OCI-LY1 (cell line): ENCODE measurements at regions not wholly inside any gene's neighbourhood (a gene's known extent, or its start where the extent isn't known, plus 50 kb on each side); places are given as distances from the start of the nearest gene placed in this dataset.

Source experiments
- H2AFZ ChIP-seq: fragments of 200-600 bp; sonication (generic), shearing (Covaris generic); 2 replicates; pipeline ENCODE4 v1.6.0; 2014; ENCODE audit warnings: antibody characterized with exemption, mild to moderate bottlenecking, low read length
- H3F3A ChIP-seq: fragments of 200-600 bp; sonication (generic), shearing (Covaris generic); 2 replicates; pipeline ENCODE4 v1.6.0; 2014; ENCODE audit warnings: mild to moderate bottlenecking, antibody characterized with exemption, low read length, moderate library complexity; ENCODE audit not compliant: insufficient read depth
- H3K27ac ChIP-seq: fragments of 200-600 bp; sonication (generic); 2 replicates; pipeline ENCODE4 v1.5.1; 2014; ENCODE audit warnings: low read length, mixed run types, mild to moderate bottlenecking, low read depth; ENCODE audit not compliant: poor library complexity, severe bottlenecking
- H3K27me3 ChIP-seq: fragments of 200-600 bp; sonication (generic); 2 replicates; pipeline ENCODE4 v1.6.0; 2014; ENCODE audit warnings: antibody characterized with exemption, mild to moderate bottlenecking, low read length, moderate library complexity; ENCODE audit not compliant: insufficient read depth
- H3K36me3 ChIP-seq: fragments of 200-600 bp; sonication (generic); 2 replicates; pipeline ENCODE4 v1.6.1; 2014; ENCODE audit warnings: mild to moderate bottlenecking, antibody characterized with exemption, low read length, moderate library complexity, mixed read lengths; ENCODE audit not compliant: insufficient read depth
- H3K4me1 ChIP-seq: fragments of 200-600 bp; sonication (generic); 2 replicates; pipeline ENCODE4 v1.5.1; 2014; ENCODE audit warnings: mild to moderate bottlenecking, low read length, moderate library complexity; ENCODE audit not compliant: insufficient read depth, severe bottlenecking
- H3K4me2 ChIP-seq: fragments of 200-600 bp; sonication (generic), shearing (Covaris generic); 2 replicates; pipeline ENCODE4 v1.6.1; 2014; ENCODE audit warnings: low read length
- H3K4me3 ChIP-seq: fragments of 200-600 bp; sonication (generic); 2 replicates; pipeline ENCODE4 v1.5.1; 2014; ENCODE audit warnings: low read length, low read depth, mild to moderate bottlenecking, mixed read lengths; ENCODE audit not compliant: poor library complexity, severe bottlenecking
- H3K79me2 ChIP-seq: fragments of 200-600 bp; shearing (Covaris generic); 2 replicates; pipeline ENCODE4 v1.6.1; 2016; ENCODE audit warnings: mixed run types, low read length, mixed read lengths; ENCODE audit not compliant: insufficient read depth
- H3K9ac ChIP-seq: fragments of 200-600 bp; sonication (generic), shearing (Covaris generic); 2 replicates; pipeline ENCODE4 v1.6.1; 2014; ENCODE audit warnings: mild to moderate bottlenecking, low read length, mixed read lengths
- H3K9me2 ChIP-seq: fragments of 200-600 bp; sonication (generic), shearing (Covaris generic); 2 replicates; pipeline ENCODE4 v1.6.1; 2014; ENCODE audit warnings: low read depth, mild to moderate bottlenecking, low read length, mixed read lengths
- H3K9me3 ChIP-seq: fragments of 200-600 bp; shearing (Covaris generic); 2 replicates; pipeline ENCODE4 v1.6.1; 2014; ENCODE audit warnings: low read length, mixed read lengths
- H4K20me1 ChIP-seq: fragments of 200-600 bp; sonication (generic), shearing (Covaris generic); 2 replicates; pipeline ENCODE4 v1.6.0; 2016; ENCODE audit warnings: mild to moderate bottlenecking, low read length; ENCODE audit not compliant: insufficient read depth
- EZH2 ChIP-seq: fragments of 200-600 bp; sonication (generic), shearing (Covaris generic); IDR thresholded peaks from 2 replicates; pipeline ENCODE4 v1.8.0; 2017; ENCODE audit warnings: borderline replicate concordance, mixed run types, mild to moderate bottlenecking, antibody characterized with exemption, low read length, moderate library complexity, mixed read lengths
- TF ChIP-seq, protein P1 (sequence below): fragments of 200-600 bp; sonication (generic), shearing (Covaris generic); IDR thresholded peaks from 2 replicates; pipeline ENCODE4 v1.5.1; 2017; ENCODE audit warnings: mild to moderate bottlenecking, antibody characterized with exemption, low read length, moderate library complexity, mixed read lengths

DNA sequence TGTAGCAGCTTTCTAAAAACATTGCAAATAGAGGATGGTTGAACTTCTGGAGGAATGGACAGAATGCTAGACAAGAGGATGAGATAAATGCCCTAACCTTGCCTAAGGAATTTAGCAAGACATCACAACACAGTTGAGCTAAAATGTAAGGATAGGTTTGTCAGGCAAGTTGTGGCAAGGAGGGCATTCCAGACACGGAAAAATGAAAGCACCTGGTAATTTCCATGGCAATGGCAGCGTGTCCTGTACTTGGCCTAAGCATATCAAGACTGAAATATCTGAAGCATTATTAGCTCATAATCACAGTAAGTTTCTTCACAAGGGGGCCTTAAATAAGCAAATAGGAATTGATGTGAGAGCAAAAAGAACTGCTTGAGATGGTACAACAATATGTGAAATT is 105.1 kb upstream of the USP25 start:
- H4K20me1 ChIP-seq: no peaks in the 10 kb centered on the region
- H3K79me2 ChIP-seq: no peaks in the 10 kb centered on the region
- H3K4me3 ChIP-seq: no peak overlapping the region
- no peak overlapping the region for H3K4me2 ChIP-seq
- no peak overlapping the region for H3K9ac ChIP-seq
- TF ChIP-seq, protein P1, sequence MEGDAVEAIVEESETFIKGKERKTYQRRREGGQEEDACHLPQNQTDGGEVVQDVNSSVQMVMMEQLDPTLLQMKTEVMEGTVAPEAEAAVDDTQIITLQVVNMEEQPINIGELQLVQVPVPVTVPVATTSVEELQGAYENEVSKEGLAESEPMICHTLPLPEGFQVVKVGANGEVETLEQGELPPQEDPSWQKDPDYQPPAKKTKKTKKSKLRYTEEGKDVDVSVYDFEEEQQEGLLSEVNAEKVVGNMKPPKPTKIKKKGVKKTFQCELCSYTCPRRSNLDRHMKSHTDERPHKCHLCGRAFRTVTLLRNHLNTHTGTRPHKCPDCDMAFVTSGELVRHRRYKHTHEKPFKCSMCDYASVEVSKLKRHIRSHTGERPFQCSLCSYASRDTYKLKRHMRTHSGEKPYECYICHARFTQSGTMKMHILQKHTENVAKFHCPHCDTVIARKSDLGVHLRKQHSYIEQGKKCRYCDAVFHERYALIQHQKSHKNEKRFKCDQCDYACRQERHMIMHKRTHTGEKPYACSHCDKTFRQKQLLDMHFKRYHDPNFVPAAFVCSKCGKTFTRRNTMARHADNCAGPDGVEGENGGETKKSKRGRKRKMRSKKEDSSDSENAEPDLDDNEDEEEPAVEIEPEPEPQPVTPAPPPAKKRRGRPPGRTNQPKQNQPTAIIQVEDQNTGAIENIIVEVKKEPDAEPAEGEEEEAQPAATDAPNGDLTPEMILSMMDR: no peak
- no peak for TF ChIP-seq EZH2
- no peaks in the 10 kb centered on the region for H3K4me1 ChIP-seq
- no peaks in the 10 kb centered on the region for H3K9me3 ChIP-seq
- no peaks in the 10 kb centered on the region for H3K36me3 ChIP-seq
- no peak overlapping the region for H2AFZ ChIP-seq
- no peak overlapping the region for H3K27ac ChIP-seq
- H3F3A ChIP-seq: no peaks in the 10 kb centered on the region
- no peaks in the 10 kb centered on the region for H3K27me3 ChIP-seq
- no peaks in the 10 kb centered on the region for H3K9me2 ChIP-seq

DNA sequence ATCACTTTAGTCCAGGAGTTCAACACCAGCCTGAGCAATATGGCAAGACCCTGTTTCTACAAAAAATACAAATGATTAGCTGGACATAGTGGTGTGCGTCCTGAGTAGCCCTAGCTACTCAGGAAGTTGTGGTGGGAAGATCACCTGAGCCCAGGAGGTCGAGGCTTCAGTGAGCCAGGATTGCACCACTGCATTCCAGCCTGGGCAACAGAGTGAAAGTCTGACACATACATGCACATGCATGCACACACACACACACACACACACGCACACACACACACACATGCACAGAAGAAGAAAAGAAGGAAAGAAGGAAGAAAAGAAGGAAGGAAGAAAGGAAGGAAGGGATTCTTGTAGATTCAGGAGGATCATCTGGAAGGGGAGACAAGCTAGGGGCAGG is 104.4 kb upstream of the USP25 start:
- Histone ChIP-seq H4K20me1 (no peaks in the 10 kb centered on the region), H3F3A (no peaks in the 10 kb centered on the region), H3K4me3 (no peak overlapping the region), H3K36me3 (no peaks in the 10 kb centered on the region), H3K79me2 (no peaks in the 10 kb centered on the region), H3K9me2 (no peaks in the 10 kb centered on the region), H3K27ac (no peak overlapping the region), H3K9ac (no peak overlapping the region), H3K9me3 (no peaks in the 10 kb centered on the region), H3K4me2 (no peak overlapping the region), H3K4me1 (no peaks in the 10 kb centered on the region), H3K27me3 (no peaks in the 10 kb centered on the region), H2AFZ (no peak overlapping the region)
- no peak for TF ChIP-seq EZH2
- TF ChIP-seq, protein P1: no peak

DNA sequence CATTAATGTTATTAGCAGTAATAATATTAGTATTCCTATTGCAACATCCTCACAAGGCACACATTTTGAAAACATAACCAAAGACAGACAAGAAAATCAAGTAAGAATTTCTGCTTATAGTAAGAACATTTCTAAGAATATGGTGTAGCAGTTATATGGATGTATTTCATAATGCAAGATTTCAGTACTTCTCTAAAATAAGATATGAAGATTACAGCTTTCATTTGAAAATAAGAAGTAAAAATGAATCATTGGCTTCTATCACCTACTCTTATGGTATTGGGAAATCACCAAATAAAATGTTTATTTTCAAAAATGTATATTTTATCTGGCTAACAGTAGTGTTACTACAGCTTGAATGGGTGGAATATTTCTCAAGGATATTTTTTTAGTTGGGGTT is 103.8 kb upstream of the USP25 start:
- Histone ChIP-seq H3K9me3 (no peaks in the 10 kb centered on the region), H3K9me2 (no peaks in the 10 kb centered on the region), H3K27me3 (no peaks in the 10 kb centered on the region), H3F3A (no peaks in the 10 kb centered on the region), H2AFZ (no peak overlapping the region), H3K4me3 (no peak overlapping the region), H3K9ac (no peak overlapping the region), H3K4me1 (no peaks in the 10 kb centered on the region), H3K27ac (no peak overlapping the region), H3K79me2 (no peaks in the 10 kb centered on the region), H3K4me2 (no peak overlapping the region), H4K20me1 (no peaks in the 10 kb centered on the region), H3K36me3 (no peaks in the 10 kb centered on the region)
- no peak for TF ChIP-seq EZH2
- TF ChIP-seq, protein P1: no peak
